Suppressor macrophage (primary cell): ENCODE measurements at regions not wholly inside any gene's neighbourhood (a gene's known extent, or its start where the extent isn't known, plus 50 kb on each side); places are given as distances from the start of the nearest gene placed in this dataset.

ENCODE experiments used
- DNase-seq, 4 experiments: peaks; one replicate each; pipeline ENCODE4 v3.0.0-alpha.2; 2020 to 2022

GRCh38 chr12:91617818-91618217 is 435.2 kb upstream of the DCN start:
- DNase-seq: no peak

GRCh38 chr12:91616416-91616815 is 433.8 kb upstream of the DCN start:
- no peak for DNase-seq

- DNase-seq: no peak
Observed at GRCh38 chr12:91613223-91613779, 430.7 kb upstream of the DCN start.

- DNase-seq: no peak
Observed at GRCh38 chr12:91610561-91610960, 427.9 kb upstream of the DCN start.

DNA sequence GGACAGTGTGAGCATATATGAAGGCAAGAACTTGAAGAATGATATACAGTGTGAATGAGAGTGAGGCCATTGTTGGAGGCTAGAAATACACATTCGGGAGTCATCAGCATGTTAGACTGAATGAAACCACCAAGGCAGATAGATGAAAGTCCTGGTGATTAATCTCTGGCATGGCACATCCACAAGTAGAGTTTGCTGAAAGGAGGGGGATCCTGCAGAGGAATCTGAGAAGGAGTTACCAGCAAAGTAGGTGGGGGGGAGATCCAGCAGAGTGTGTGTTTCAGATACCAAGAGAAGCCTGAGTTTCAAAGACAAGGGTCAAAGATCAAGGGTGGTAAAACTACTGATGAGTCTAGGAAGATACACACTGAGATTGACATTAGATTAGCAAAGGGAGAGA is 426.7 kb upstream of the DCN start:
- DNase-seq: no peak

GRCh38 chr12:91608542-91608941 is 425.9 kb upstream of the DCN start:
- DNase-seq: no peak

DNA sequence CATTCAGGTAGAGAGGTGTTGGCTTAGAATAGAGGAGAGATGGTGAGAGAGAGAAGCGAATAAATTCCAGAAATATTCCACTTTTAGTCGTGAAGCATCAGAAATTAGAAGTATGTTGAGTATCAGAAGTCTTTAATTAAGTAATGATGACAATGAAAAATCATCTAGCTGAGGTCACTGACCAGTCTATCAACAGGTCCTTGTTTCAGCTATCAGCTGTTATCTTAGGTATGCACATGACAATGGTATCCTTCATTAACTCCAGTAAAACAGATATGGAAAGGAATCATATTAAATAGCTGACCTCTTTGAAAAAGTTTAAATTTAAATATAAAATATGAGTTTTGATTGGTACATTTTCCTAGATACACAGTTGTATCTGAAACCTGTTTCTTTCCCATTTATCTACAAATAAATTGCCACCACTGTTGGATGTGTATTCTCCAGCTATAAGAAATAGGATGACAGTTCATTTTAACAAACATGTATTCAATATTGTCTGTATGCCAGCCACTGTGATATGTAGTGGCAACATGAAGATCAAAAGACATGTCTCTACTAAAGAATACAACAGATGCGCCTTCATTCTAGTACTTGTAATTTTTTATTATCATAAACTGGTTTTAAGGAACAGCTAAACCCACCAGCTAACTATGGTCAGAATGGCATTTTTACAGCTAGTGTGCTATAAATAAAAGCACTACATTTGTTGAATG is 424.2 kb upstream of the DCN start:
- DNase-seq: no peak

- no peak for DNase-seq
Observed at GRCh38 chr12:91604897-91605296, 422.3 kb upstream of the DCN start.

DNA sequence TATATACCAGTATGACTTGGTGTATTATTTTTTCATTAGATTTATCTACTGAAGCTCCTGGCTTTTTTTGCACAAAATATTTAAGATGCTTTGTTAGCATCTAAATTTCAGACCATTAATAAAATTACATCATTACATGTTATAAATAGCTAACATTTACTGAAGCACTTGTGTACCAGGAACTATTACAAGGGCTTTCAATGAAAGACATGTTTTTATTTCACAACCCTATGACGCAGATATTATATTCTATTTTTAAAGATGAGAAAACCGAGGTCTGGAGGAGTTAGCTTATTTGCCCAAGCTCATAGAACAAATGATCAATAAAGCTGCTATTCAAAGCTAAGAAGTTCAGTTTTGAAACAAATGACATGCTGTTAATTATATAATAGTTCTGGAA is 420.4 kb upstream of the DCN start:
- peak in 1 of 4 experiments; percentile 1 for DNase-seq

- no peak for DNase-seq
Observed at GRCh38 chr12:91601054-91601453, 418.4 kb upstream of the DCN start.

- no peak for DNase-seq
Observed at GRCh38 chr12:91594715-91595114, 412.1 kb upstream of the DCN start.

GRCh38 chr12:91591639-91591987 is 409.0 kb upstream of the DCN start:
- no peak for DNase-seq

GRCh38 chr12:91590966-91591638 is 408.5 kb upstream of the DCN start:
- DNase-seq: no peak

DNA sequence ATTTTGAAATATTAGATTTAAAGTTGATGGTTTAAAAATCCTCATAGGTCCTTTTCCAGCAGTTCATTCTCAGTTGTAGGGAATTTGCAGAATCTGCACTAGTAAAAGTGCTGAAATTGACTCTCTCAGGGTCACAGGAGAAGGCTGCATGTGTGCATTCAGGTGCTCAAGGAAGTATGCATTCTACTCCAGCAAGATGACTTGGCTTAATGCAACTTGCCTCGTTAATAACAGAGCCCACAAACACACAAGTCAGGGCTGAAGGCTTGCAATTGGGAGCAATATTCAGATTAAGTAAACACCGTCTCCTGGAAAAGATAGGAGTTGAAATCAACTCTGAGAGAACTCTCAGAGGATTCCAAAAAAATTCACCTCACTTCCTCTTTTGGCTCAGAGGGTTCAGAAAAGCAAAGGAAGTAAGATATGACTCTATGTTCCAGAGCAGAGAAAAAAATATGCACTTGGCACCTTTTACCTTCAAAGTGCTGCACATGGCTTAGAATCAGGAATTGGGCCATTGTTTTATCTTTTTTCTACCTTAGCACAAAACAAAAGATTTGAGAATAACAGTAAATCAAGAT is 406.3 kb upstream of the DCN start:
- DNase-seq: peak in 2 of 4 experiments; percentile 2 to 22

GRCh38 chr12:91586015-91586414 is 403.4 kb upstream of the DCN start:
- no peak for DNase-seq

DNA sequence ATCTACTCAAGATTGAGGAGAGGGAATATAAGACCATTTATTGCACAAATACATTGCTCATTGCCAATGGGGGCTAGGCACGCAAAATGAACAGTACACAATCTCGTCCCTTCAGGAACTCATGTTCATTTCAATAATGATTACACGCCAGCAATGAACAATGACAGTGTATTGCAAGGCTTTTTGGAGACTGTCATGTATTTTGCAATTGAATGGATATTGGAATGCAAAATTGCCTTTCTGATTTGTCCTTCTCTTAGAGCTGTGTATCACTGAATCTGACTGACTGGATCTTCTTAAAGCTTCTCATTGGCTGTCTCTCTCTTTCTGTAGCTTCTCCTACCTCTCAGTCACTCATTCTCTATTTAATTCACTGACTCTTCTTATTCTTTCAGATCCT is 400.2 kb upstream of the DCN start:
- DNase-seq: no peak

DNA sequence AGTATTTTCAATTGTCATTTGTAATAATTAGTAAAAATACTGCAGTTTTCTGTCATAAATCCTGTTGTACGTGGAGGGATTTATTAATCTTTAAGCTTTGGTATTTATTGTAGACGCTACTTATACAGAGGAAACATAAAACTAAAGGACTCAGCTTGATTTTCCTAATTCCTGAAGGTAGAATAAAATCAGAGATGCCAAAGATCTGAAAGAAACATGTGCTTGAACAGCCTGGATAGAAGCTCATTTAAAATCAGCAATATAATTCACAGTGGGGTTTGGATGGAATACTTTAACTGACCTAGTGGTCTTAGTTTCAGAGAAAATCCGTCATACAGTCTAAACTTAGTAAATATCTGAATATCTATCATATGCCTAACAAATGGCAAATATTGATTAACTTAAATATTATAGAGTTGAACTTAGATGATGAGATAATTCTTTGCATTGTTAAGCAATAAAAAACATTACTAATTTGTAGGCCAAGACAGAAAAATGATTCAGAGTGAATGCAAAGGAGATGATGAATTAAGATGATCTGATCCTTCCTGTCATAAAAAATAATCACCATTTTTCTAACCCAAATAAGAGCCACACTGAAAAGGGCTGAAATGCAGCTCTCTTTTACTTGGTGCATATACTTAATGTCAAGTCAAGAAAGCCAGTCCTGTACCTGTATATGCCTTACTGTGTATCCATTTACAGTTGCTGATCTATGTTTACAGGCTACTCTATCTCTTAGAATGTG is 397.1 kb upstream of the DCN start:
- no peak for DNase-seq

- peak in 2 of 4 experiments; percentile 51 to 68 for DNase-seq
Observed at GRCh38 chr12:91577586-91578539, 395.2 kb upstream of the DCN start.

- DNase-seq: no peak
Observed at GRCh38 chr12:91576432-91576831, 393.8 kb upstream of the DCN start.

DNA sequence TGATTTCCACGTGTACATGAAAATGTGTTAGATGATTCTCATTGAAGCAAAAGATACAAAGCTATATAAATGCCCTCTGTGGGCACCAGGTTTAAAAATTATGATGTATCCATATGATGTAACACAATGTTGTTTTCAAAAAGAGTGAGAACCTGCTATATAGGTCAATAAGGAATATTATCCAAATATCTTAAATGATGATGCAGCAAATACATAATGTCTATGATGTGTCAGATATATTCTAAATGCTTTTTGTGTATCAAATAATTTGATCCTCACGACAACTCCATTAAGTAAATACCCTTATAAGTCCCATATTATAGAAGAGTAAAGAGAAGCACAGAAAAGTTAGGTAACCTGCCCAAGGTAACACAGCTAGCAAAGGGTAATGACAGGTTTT is 393.0 kb upstream of the DCN start:
- no peak for DNase-seq

- no peak for DNase-seq
Observed at GRCh38 chr12:91574975-91575374, 392.4 kb upstream of the DCN start.

GRCh38 chr12:91574391-91574790 is 391.8 kb upstream of the DCN start:
- no peak for DNase-seq
